ENCODE measurements at regions not wholly inside any gene's neighbourhood (a gene's known extent, or its start where the extent isn't known, plus 50 kb on each side); places are given as distances from the start of the nearest gene placed in this dataset.

DNA sequence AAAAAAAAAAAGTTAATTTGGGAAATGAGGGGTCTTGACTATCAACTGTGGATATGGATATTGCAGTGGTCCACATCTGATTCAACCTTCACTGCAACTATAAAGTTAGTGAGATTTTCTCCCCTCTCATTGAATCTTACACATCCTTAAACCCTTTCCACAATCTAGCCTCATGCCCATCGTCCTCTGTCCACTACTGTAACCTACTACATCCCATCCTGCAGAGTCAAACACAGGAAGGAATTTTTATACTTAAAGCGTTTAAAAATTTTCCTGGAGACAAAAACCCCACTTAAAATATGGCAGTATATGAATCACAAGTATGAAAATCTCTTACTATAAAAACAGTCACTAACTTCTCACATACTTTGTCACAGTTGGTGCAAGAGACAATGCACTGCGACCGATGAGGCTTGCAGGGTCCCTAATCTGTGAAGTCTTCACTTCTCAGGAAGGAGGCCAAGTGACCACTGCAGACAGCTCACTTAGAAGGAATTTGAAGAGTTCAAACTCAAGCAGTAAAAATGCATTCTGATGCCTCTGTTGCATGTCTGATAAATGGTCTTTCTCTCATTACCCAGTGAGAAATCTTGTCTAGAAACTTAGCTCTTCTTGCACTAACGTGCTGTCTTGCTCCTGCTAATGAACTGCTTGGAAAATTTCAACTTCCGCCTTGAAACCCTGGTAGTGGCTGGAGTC lies 50.3 kb upstream of the ST8SIA6 start:
- H3K36me3 ChIP-seq (ENCODE audit: control insufficient read depth, insufficient read depth, low read length): peaks cover 9% of the 10 kb centered on the region; the same call in 2 of the 3 replicates
- peak overlapping the region; percentile 89 for H2AFZ ChIP-seq (ENCODE audit: low read depth, low read length)
- TF ChIP-seq L3MBTL2 (IDR thresholded peaks at IDR 0.05): 0 out of 2 replicates have a peak, but pooled peaks have one; percentile 8
- TF ChIP-seq, protein P1, sequence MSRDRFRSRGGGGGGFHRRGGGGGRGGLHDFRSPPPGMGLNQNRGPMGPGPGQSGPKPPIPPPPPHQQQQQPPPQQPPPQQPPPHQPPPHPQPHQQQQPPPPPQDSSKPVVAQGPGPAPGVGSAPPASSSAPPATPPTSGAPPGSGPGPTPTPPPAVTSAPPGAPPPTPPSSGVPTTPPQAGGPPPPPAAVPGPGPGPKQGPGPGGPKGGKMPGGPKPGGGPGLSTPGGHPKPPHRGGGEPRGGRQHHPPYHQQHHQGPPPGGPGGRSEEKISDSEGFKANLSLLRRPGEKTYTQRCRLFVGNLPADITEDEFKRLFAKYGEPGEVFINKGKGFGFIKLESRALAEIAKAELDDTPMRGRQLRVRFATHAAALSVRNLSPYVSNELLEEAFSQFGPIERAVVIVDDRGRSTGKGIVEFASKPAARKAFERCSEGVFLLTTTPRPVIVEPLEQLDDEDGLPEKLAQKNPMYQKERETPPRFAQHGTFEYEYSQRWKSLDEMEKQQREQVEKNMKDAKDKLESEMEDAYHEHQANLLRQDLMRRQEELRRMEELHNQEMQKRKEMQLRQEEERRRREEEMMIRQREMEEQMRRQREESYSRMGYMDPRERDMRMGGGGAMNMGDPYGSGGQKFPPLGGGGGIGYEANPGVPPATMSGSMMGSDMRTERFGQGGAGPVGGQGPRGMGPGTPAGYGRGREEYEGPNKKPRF (IDR thresholded peaks at IDR 0.05; ENCODE audit: low read depth, low read length): no peak
- intact Hi-C loops (cut with micrococcal nuclease) (loop anchor here (5.0 kb wide), 1 partner anchor 93 kb away; no protein-coding TSS in a partner anchor), in situ Hi-C loops (cut with MboI) (no loop called here)
- POLR2A ChIA-PET: interaction anchor here (0.7 to 1.5 kb wide), 3 partner anchors 14 to 139 kb away, joined by 3 to 5 read pairs (median 3); partner anchors contain the start of gene STAM
- peak overlapping the region; percentile 61 for H3K4me2 ChIP-seq (ENCODE audit: insufficient read depth, low read length)
- peaks cover 10 to 47% of the 10 kb centered on the region in 2 experiments for H3K4me1 ChIP-seq (replicated peaks in 1 of 2; ENCODE audit: control insufficient read depth in 2 of 2, insufficient read depth in 2 of 2, low read length in 2 of 2)
- BruUV-seq (replicated peaks): no TSS peak
- 0 out of 2 replicates have a peak, but pooled peaks cover 2% of the 10 kb centered on the region for H3K9me3 ChIP-seq (replicated peaks; ENCODE audit: control insufficient read depth, insufficient read depth, low read depth, low read length)
- no peak for FAIRE-seq
- H3K9me1 ChIP-seq (ENCODE audit: control insufficient read depth, insufficient read depth, low read length): no peaks in the 10 kb centered on the region
- no peaks in the 10 kb centered on the region for H4K20me1 ChIP-seq (replicated peaks; ENCODE audit: control insufficient read depth, insufficient read depth, low read length)
- H3K9ac ChIP-seq (ENCODE audit: insufficient read depth in 1 of 2, low read depth in 2 of 2, low read length in 2 of 2): peak overlapping the region in 1 of 2 experiments; percentile 5; a peak in 2 of 4 replicates
- peaks cover 15% of the 10 kb centered on the region; the same call in 2 of the 3 replicates for H3K79me2 ChIP-seq (ENCODE audit: control insufficient read depth, insufficient read depth, low read length)
- CTCF ChIA-PET (ENCODE audit: low intra/inter-chr PET ratio): no interaction called here
- no peak overlapping the region for H3K4me3 ChIP-seq
- DNase-seq (ENCODE audit: extremely low read depth in 1 of 4, low spot score in 3 of 4): peak in 1 of 4 experiments; percentile 17
- 35% methylated on average over 6 of the region's 6 CpGs for WGBS (ENCODE audit: insufficient coverage, low coverage, missing lambda C conversion rate)
- peak; percentile 12 for ATAC-seq
- no peaks in the 10 kb centered on the region for H3K27me3 ChIP-seq (ENCODE audit: control insufficient read depth in 2 of 2, insufficient read depth in 2 of 2, low read length in 2 of 2)
- peak overlapping the region; percentile 78; the same call in 2 of the 3 replicates for H3K27ac ChIP-seq (ENCODE audit: extremely low read depth, low read depth, low read length)

All from K562 (cell line).